ENCODE measurements at regions not wholly inside any gene's neighbourhood (a gene's known extent, or its start where the extent isn't known, plus 50 kb on each side); places are given as distances from the start of the nearest gene placed in this dataset.

- no peaks in the 10 kb centered on the region for H3K9me3 ChIP-seq (ENCODE audit: severe bottlenecking)
- TF ChIP-seq, protein P1, sequence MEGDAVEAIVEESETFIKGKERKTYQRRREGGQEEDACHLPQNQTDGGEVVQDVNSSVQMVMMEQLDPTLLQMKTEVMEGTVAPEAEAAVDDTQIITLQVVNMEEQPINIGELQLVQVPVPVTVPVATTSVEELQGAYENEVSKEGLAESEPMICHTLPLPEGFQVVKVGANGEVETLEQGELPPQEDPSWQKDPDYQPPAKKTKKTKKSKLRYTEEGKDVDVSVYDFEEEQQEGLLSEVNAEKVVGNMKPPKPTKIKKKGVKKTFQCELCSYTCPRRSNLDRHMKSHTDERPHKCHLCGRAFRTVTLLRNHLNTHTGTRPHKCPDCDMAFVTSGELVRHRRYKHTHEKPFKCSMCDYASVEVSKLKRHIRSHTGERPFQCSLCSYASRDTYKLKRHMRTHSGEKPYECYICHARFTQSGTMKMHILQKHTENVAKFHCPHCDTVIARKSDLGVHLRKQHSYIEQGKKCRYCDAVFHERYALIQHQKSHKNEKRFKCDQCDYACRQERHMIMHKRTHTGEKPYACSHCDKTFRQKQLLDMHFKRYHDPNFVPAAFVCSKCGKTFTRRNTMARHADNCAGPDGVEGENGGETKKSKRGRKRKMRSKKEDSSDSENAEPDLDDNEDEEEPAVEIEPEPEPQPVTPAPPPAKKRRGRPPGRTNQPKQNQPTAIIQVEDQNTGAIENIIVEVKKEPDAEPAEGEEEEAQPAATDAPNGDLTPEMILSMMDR (IDR thresholded peaks at IDR 0.05; ENCODE audit: low read depth, low read length), result peak; percentile 72
- no peaks in the 10 kb centered on the region for H3K27me3 ChIP-seq (ENCODE audit: insufficient read depth, low read depth, severe bottlenecking)
- no peak overlapping the region for H3K4me3 ChIP-seq (ENCODE audit: low read depth, low read length)
- peak; percentile 65 for DNase-seq
- H3K27ac ChIP-seq, result no peak overlapping the region
- no peaks in the 10 kb centered on the region for H3K36me3 ChIP-seq
Measured at GRCh38 chr13:106376401-106377112, 158.9 kb downstream of the EFNB2 start.

DNA sequence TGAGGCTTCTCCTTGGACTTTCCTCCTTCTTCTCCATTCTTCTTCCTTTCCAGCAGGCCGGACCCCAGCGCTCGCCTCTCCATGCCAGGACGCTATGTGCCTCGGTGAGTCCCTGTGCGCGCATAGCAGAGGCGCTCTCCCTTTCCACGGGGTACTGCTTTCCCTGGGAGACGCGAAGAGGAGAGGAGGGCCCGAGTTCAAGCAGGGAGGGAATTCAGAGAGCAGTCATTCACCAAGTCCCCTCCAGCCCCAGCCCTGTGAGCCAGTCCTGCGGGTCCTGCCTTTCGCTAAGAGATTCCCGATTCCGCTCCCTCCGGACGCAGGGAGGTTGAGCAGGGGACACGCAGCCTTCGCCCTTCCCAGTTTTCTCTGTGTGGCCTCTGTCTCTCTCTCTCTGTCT lies 160.4 kb downstream of the EFNB2 start:
- H3K9me3 ChIP-seq (ENCODE audit: severe bottlenecking), result no peaks in the 10 kb centered on the region
- H3K27me3 ChIP-seq (ENCODE audit: insufficient read depth, low read depth, severe bottlenecking), result no peaks in the 10 kb centered on the region
- TF ChIP-seq, protein P1 (IDR thresholded peaks at IDR 0.05; ENCODE audit: low read depth, low read length), result no peak

GRCh38 chr13:106374631-106375030 lies 160.8 kb downstream of the EFNB2 start:
- no peak for DNase-seq
- TF ChIP-seq, protein P1 (IDR thresholded peaks at IDR 0.05; ENCODE audit: low read depth, low read length), result no peak
- Histone ChIP-seq H3K4me3 (ENCODE audit: low read depth, low read length) (no peak overlapping the region), H3K36me3 (no peaks in the 10 kb centered on the region), H3K9me3 (ENCODE audit: severe bottlenecking) (no peaks in the 10 kb centered on the region), H3K27me3 (ENCODE audit: insufficient read depth, low read depth, severe bottlenecking) (no peaks in the 10 kb centered on the region), H3K27ac (no peak overlapping the region)

More for the DNA sequence above, 160.4 kb downstream of the EFNB2 start:
- no peak for DNase-seq
- Histone ChIP-seq H3K4me3 (ENCODE audit: low read depth, low read length) (no peak overlapping the region), H3K27ac (no peak overlapping the region), H3K36me3 (no peaks in the 10 kb centered on the region)

GRCh38 chr13:106373989-106374572 lies 161.4 kb downstream of the EFNB2 start:
- Histone ChIP-seq H3K27ac (no peak overlapping the region), H3K27me3 (ENCODE audit: insufficient read depth, low read depth, severe bottlenecking) (no peaks in the 10 kb centered on the region), H3K36me3 (no peaks in the 10 kb centered on the region), H3K4me3 (ENCODE audit: low read depth, low read length) (no peak overlapping the region), H3K9me3 (ENCODE audit: severe bottlenecking) (no peaks in the 10 kb centered on the region)
- TF ChIP-seq, protein P1 (IDR thresholded peaks at IDR 0.05; ENCODE audit: low read depth, low read length), result no peak
- DNase-seq, result peak; percentile 80

- TF ChIP-seq, protein P1 (IDR thresholded peaks at IDR 0.05; ENCODE audit: low read depth, low read length), result no peak
- H3K27ac ChIP-seq, result no peak overlapping the region
- no peaks in the 10 kb centered on the region for H3K9me3 ChIP-seq (ENCODE audit: severe bottlenecking)
- H3K27me3 ChIP-seq (ENCODE audit: insufficient read depth, low read depth, severe bottlenecking), result no peaks in the 10 kb centered on the region
- peak; percentile 40 for DNase-seq
- H3K36me3 ChIP-seq, result no peaks in the 10 kb centered on the region
- no peak overlapping the region for H3K4me3 ChIP-seq (ENCODE audit: low read depth, low read length)
Measured at GRCh38 chr13:106373304-106373988, 162.0 kb downstream of the EFNB2 start.
